K562 (cell line): ENCODE measurements at regions not wholly inside any gene's neighbourhood (a gene's known extent, or its start where the extent isn't known, plus 50 kb on each side); places are given as distances from the start of the nearest gene placed in this dataset.

Experiments used
- ATAC-seq: fragments of 200-7000 bp; cut with Tn5 transposase; 3 replicates; pipeline ENCODE4 v1.9.1; 2020; ENCODE audit warnings: moderate library complexity
- BruUV-seq: library from RNA; stranded (reverse); fragments of 400-500 nt; replicated peaks from 2 replicates; lab custom pipeline; 2021; lab: Mats Ljungman, UMichigan
- CTCF ChIA-PET: fragments of 300-600 bp; formaldehyde crosslinking; extraction: SDS; loops from one replicate; lab custom pipeline; 2021; ENCODE audit warnings: low intra/inter-chr PET ratio; lab: Yijun Ruan, JAX
- POLR2A ChIA-PET: fragments of 300-600, 350-650 bp; sonication (Branson Sonifier 250); formaldehyde crosslinking; extraction: SDS; loops from one replicate; lab custom pipeline; 2021; ENCODE audit warnings: antibody characterized with exemption, inconsistent platforms; lab: Yijun Ruan, JAX
- DNase-seq, 4 experiments: peaks; one replicate each; pipeline versions ENCODE4 v3.0.0 to v3.0.0-alpha.2; 2011 to 2018; ENCODE audit warnings: low spot score in 3 of 4, mixed read lengths in 3 of 4; ENCODE audit errors: extremely low read depth in 1 of 4
- FAIRE-seq: peaks from 2 replicates; lab custom pipeline; 2011; peaks lifted over from hg19 to GRCh38; lab: Jason Lieb, UNC
- H2AFZ ChIP-seq: 2 replicates; pipeline ENCODE4 v1.6.0; 2011; ENCODE audit warnings: low read depth, low read length, control low read depth, inconsistent platforms
- H3K27ac ChIP-seq: fragments of 200-600 bp; 3 replicates; pipeline ENCODE4 v1.8.0; 2011; ENCODE audit warnings: low read depth, mild to moderate bottlenecking, control low read depth, inconsistent platforms, low read length, moderate library complexity, mixed read lengths; ENCODE audit errors: extremely low read depth
- H3K27me3 ChIP-seq, 2 experiments: fragments of 300-600 bp in 1 of 2; 2 replicates in 1 of 2; 3 replicates in 1 of 2; pipeline versions ENCODE4 v1.6.0 to v1.8.0; 2011; ENCODE audit warnings: inconsistent platforms in 2 of 2, low read length in 2 of 2, mild to moderate bottlenecking in 1 of 2, mixed read lengths in 1 of 2, moderate library complexity in 1 of 2; ENCODE audit not compliant: control insufficient read depth in 2 of 2, insufficient read depth in 2 of 2
- H3K36me3 ChIP-seq: fragments of 300-600 bp; 3 replicates; pipeline ENCODE4 v1.8.0; 2011; ENCODE audit warnings: mild to moderate bottlenecking, low read length, inconsistent platforms; ENCODE audit not compliant: control insufficient read depth, insufficient read depth
- H3K4me1 ChIP-seq, 2 experiments: fragments of 200-600 bp in 1 of 2; replicated peaks in 1 of 2; 2 replicates in 1 of 2; 3 replicates in 1 of 2; pipeline versions ENCODE4 v1.5.1 to v1.8.0; 2011; ENCODE audit warnings: inconsistent platforms in 2 of 2, low read length in 2 of 2, mild to moderate bottlenecking in 1 of 2, mixed read lengths in 1 of 2, moderate library complexity in 1 of 2; ENCODE audit not compliant: control insufficient read depth in 2 of 2, insufficient read depth in 2 of 2
- H3K4me2 ChIP-seq: 2 replicates; pipeline ENCODE4 v1.6.1; 2011; ENCODE audit warnings: low read length, control low read depth, inconsistent platforms, mixed read lengths; ENCODE audit not compliant: insufficient read depth
- H3K4me3 ChIP-seq: fragments of 200-600 bp; sonication (generic), shearing (Covaris generic); 2 replicates; pipeline ENCODE4 v1.5.1; 2016; ENCODE audit warnings: control low read depth, inconsistent platforms
- H3K79me2 ChIP-seq: fragments of 200-600 bp; 3 replicates; pipeline ENCODE4 v1.8.0; 2011; ENCODE audit warnings: low read length, inconsistent platforms; ENCODE audit not compliant: control insufficient read depth, insufficient read depth
- H3K9ac ChIP-seq, 2 experiments: 2 replicates each; pipeline versions ENCODE4 v1.6.0 to v1.6.1; 2011; ENCODE audit warnings: low read depth in 2 of 2, low read length in 2 of 2, control low read depth in 1 of 2, inconsistent platforms in 1 of 2, mild to moderate bottlenecking in 1 of 2, mixed read lengths in 1 of 2; ENCODE audit not compliant: insufficient read depth in 1 of 2
- H3K9me1 ChIP-seq: one replicate; pipeline ENCODE4 v1.6.0; 2011; ENCODE audit warnings: inconsistent platforms, mild to moderate bottlenecking, low read length, moderate library complexity; ENCODE audit not compliant: control insufficient read depth, insufficient read depth
- H3K9me3 ChIP-seq: replicated peaks from 2 replicates; pipeline ENCODE4 v1.5.1; 2011; ENCODE audit warnings: low read depth, low read length, inconsistent platforms; ENCODE audit not compliant: control insufficient read depth, insufficient read depth
- H4K20me1 ChIP-seq: replicated peaks from 2 replicates; pipeline ENCODE4 v1.6.1; 2011; ENCODE audit warnings: low read length, inconsistent platforms, mixed read lengths; ENCODE audit not compliant: control insufficient read depth, insufficient read depth
- ATF6 ChIP-seq: sonication (generic); formaldehyde crosslinking; IDR thresholded peaks from 2 replicates; pipeline ENCODE4 v1.4.0; 2020; ENCODE audit warnings: mild to moderate bottlenecking, missing genetic modification reagents
- CBX3 ChIP-seq, 2 experiments: IDR thresholded peaks; 1 replicate in 1 of 2; 2 replicates in 1 of 2; pipeline ENCODE4 v1.6.1; 2012; ENCODE audit warnings: inconsistent platforms in 2 of 2, low read length in 2 of 2, borderline replicate concordance in 1 of 2, control low read depth in 1 of 2
- CTBP1 ChIP-seq: fragments of 450-650 bp; IDR thresholded peaks from 2 replicates; pipeline ENCODE4 v1.6.1; 2016; ENCODE audit warnings: borderline replicate concordance
- ERF ChIP-seq: fragments of 450-650 bp; formaldehyde crosslinking; IDR thresholded peaks from 2 replicates; pipeline ENCODE4 v1.4.0; 2020; ENCODE audit warnings: mild to moderate bottlenecking, mixed read lengths
- L3MBTL2 ChIP-seq: fragments of 450-650 bp; IDR thresholded peaks from 2 replicates; pipeline ENCODE4 v1.6.1; 2016; ENCODE audit warnings: mild to moderate bottlenecking, moderate library complexity
- NFATC3 ChIP-seq: fragments of 450-650 bp; IDR thresholded peaks from 2 replicates; pipeline ENCODE4 v1.6.1; 2017; ENCODE audit warnings: mild to moderate bottlenecking
- NKRF ChIP-seq: fragments of 450-650 bp; IDR thresholded peaks from 2 replicates; pipeline ENCODE4 v1.6.1; 2016; ENCODE audit warnings: borderline replicate concordance
- SMARCC2 ChIP-seq: fragments of 450-650 bp; IDR thresholded peaks from 2 replicates; pipeline ENCODE4 v1.6.1; 2017; ENCODE audit warnings: antibody characterized with exemption, moderate library complexity, mild to moderate bottlenecking, low read depth
- SMC3 ChIP-seq: conservative IDR thresholded peaks from 2 replicates; pipeline ENCODE4 v1.6.1; 2011; ENCODE audit warnings: low read depth, low read length, improper control_type of control experiment; ENCODE audit not compliant: insufficient read depth
- TAF15 ChIP-seq: fragments of 200-400 bp; formaldehyde crosslinking; IDR thresholded peaks from 2 replicates; pipeline ENCODE4 v1.6.1; 2017; ENCODE audit warnings: mild to moderate bottlenecking, low read depth, low read length, moderate library complexity
- ZNF316 ChIP-seq: fragments of 450-650 bp; IDR thresholded peaks from 2 replicates; pipeline ENCODE4 v1.6.1; 2016
- ZNF384 ChIP-seq: IDR thresholded peaks from 2 replicates; pipeline ENCODE4 v1.6.1; 2012; ENCODE audit warnings: low read depth, low read length, improper control_type of control experiment
- WGBS: fragments of 100-300 bp; shearing (Covaris generic); methylation state at CpG from one replicate; pipeline ENCODE4 v1.1.6; 2016; ENCODE audit warnings: low coverage, mixed read lengths; ENCODE audit not compliant: insufficient coverage; ENCODE audit errors: missing lambda C conversion rate; 5-methylcytosine and 5-hydroxymethylcytosine counted together
- in situ Hi-C: fragments of 300-500 bp; cut with MboI; formaldehyde crosslinking; loops from 4 replicates; pipeline ENCODE4 v1.15.0; 2018; ENCODE audit warnings: inconsistent platforms, mixed read lengths
- intact Hi-C: fragments of 100-400 bp; cut with micrococcal nuclease; formaldehyde crosslinking; loops from 2 replicates; pipeline ENCODE4 v1.14.2; 2022
- TF ChIP-seq, protein P1 (sequence below): fragments of 200-800 bp; sonication (Bioruptor generic); IDR thresholded peaks from 2 replicates; pipeline ENCODE4 v1.6.1; 2017; ENCODE audit warnings: missing genetic modification characterization, missing compliant biosample characterization
- TF ChIP-seq, protein P2 (sequence below), 3 experiments: IDR thresholded peaks in 2 of 3; conservative IDR thresholded peaks in 1 of 3; 2 replicates each; pipeline ENCODE4 v1.5.1; 2011 to 2012; ENCODE audit warnings: low read length in 3 of 3, mild to moderate bottlenecking in 3 of 3, control low read depth in 2 of 3, improper control_type of control experiment in 1 of 3, inconsistent platforms in 1 of 3, low read depth in 1 of 3, mixed read lengths in 1 of 3, moderate library complexity in 1 of 3; ENCODE audit not compliant: insufficient read depth in 2 of 3

DNA sequence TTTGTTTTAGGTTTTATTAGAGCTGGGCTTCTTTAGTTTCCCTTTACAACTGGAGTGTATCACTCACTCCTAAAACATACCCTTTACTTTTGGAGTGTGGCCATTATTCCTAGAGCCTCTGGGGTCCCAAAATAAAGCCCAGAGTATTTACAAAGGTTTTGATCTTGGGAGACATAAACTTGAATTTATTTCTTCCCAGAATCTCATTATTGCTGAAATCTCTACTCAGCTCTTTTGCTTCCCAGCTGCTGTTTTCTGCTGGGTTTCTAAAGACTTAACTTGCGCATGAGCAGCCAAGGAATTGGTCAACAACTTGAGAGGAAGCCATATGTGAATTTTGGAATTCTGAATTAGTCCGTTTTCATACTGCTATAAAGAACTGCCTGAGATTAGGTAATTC lies 94.5 kb upstream of the NRSN1 start (continued):
- TF ChIP-seq ERF (CRISPR knock-in tag) (no peak), CTBP1 (no peak), NFATC3 (no peak), ZNF384 (no peak), L3MBTL2 (no peak), CBX3 (IDR thresholded peaks at IDR 0.05; ENCODE audit: borderline replicate concordance in 1 of 2, low read length in 2 of 2) (no peak)
- TF ChIP-seq, all 486 proteins: peak for 0

DNA sequence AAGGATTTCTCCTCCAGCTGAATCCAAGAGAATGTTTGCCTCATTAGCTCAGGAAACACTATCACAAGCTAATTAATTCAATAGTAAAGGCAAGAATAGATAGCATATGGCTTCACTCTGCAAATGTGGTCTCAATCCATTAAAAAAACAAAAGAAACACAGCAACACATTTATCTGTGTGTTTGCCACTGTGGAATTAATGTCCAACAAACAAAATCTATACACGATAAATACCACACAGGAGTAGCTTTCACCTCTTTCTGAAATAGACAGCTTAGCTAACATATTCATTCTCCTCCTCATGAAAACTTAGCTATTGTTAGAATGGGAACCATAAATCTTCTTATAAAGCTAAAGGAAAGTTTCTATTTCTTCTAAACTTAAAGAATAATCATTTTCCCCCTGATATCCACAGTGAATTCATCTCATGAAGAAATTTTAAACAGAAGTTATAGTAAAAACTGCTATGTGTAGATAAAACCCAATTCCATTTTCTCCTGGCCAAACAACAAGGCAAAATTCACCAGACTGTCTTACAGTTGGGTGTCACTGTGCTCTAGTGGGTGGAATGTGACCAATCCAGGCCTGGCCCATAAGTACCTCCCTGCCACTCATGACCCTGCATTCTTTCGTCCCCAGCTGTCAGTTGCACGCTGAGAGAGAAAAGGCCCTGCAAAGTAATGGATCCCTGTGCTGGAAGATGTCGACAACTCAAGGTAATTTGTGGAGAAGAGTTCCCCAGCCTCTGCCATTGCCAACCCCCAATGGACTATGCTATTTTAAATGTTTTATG lies 92.9 kb upstream of the NRSN1 start:
- intact Hi-C loops (no loop called here), in situ Hi-C loops (no loop called here)
- no peak for DNase-seq
- Histone ChIP-seq H3K9me1 (no peaks in the 10 kb centered on the region), H3K36me3 (no peaks in the 10 kb centered on the region), H3K9ac (no peak overlapping the region), H3K4me1 (no peaks in the 10 kb centered on the region), H2AFZ (no peak overlapping the region), H3K4me3 (no peak overlapping the region), H3K27ac (no peak overlapping the region), H3K4me2 (no peak overlapping the region), H3K79me2 (no peaks in the 10 kb centered on the region), H4K20me1 (no peaks in the 10 kb centered on the region), H3K9me3 (peaks cover 2% of the 10 kb centered on the region), H3K27me3 (no peaks in the 10 kb centered on the region)
- ChIA-PET CTCF (no interaction called here), POLR2A (no interaction called here)
- BruUV-seq, result no TSS peak
- 3% methylated on average over 4 of the region's 4 CpGs for WGBS
- no peak for FAIRE-seq
- no peak for ATAC-seq
- TF ChIP-seq SMARCC2 (no peak), SMC3 (no peak), NKRF (no peak), TAF15 (no peak), ZNF316 (no peak), ATF6 (no peak), CBX3 (IDR thresholded peaks at IDR 0.05; ENCODE audit: borderline replicate concordance in 1 of 2, low read length in 2 of 2) (no peak)
- TF ChIP-seq, protein P1, sequence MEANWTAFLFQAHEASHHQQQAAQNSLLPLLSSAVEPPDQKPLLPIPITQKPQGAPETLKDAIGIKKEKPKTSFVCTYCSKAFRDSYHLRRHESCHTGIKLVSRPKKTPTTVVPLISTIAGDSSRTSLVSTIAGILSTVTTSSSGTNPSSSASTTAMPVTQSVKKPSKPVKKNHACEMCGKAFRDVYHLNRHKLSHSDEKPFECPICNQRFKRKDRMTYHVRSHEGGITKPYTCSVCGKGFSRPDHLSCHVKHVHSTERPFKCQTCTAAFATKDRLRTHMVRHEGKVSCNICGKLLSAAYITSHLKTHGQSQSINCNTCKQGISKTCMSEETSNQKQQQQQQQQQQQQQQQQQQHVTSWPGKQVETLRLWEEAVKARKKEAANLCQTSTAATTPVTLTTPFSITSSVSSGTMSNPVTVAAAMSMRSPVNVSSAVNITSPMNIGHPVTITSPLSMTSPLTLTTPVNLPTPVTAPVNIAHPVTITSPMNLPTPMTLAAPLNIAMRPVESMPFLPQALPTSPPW, result no peak
- TF ChIP-seq, protein P2, sequence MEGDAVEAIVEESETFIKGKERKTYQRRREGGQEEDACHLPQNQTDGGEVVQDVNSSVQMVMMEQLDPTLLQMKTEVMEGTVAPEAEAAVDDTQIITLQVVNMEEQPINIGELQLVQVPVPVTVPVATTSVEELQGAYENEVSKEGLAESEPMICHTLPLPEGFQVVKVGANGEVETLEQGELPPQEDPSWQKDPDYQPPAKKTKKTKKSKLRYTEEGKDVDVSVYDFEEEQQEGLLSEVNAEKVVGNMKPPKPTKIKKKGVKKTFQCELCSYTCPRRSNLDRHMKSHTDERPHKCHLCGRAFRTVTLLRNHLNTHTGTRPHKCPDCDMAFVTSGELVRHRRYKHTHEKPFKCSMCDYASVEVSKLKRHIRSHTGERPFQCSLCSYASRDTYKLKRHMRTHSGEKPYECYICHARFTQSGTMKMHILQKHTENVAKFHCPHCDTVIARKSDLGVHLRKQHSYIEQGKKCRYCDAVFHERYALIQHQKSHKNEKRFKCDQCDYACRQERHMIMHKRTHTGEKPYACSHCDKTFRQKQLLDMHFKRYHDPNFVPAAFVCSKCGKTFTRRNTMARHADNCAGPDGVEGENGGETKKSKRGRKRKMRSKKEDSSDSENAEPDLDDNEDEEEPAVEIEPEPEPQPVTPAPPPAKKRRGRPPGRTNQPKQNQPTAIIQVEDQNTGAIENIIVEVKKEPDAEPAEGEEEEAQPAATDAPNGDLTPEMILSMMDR (IDR thresholded peaks at IDR 0.05 in 2 of 3, conservative IDR thresholded peaks at IDR 0.05 in 1 of 3; ENCODE audit: insufficient read depth in 2 of 3, low read depth in 1 of 3, low read length in 3 of 3), result no peak
